ENCODE measurements at regions not wholly inside any gene's neighbourhood (a gene's known extent, or its start where the extent isn't known, plus 50 kb on each side); places are given as distances from the start of the nearest gene placed in this dataset.

- DNase-seq (ENCODE audit: extremely low spot score in 2 of 2) = no peak
- Histone ChIP-seq H3K4me1 (no peaks in the 10 kb centered on the region), H3K27ac (no peak overlapping the region), H3K4me3 (no peak overlapping the region), H3K9me3 (no peaks in the 10 kb centered on the region), H3K36me3 (no peaks in the 10 kb centered on the region), H3K27me3 (no peaks in the 10 kb centered on the region)
- TF ChIP-seq POLR2A (IDR thresholded peaks at IDR 0.05) (no peak), CTCF (IDR thresholded peaks at IDR 0.05) (no peak), POLR2AphosphoS5 (IDR thresholded peaks at IDR 0.05; ENCODE audit: insufficient read depth in 1 of 2, low read depth in 1 of 2) (no peak)
- intact Hi-C loops (cut with DNase I) = no loop called here
Measured at GRCh38 chr6:78526432-78526831, 340.9 kb upstream of the IRAK1BP1 start.

- no peaks in the 10 kb centered on the region for H3K4me1 ChIP-seq
- H3K27ac ChIP-seq = no peak overlapping the region
- DNase-seq (ENCODE audit: extremely low spot score in 2 of 2) = no peak
- H3K27me3 ChIP-seq = no peaks in the 10 kb centered on the region
- no peak overlapping the region for H3K4me3 ChIP-seq
- no peak for TF ChIP-seq POLR2AphosphoS5 (IDR thresholded peaks at IDR 0.05; ENCODE audit: insufficient read depth in 1 of 2, low read depth in 1 of 2)
- no peak for TF ChIP-seq CTCF (IDR thresholded peaks at IDR 0.05)
- TF ChIP-seq POLR2A (IDR thresholded peaks at IDR 0.05) = no peak
- intact Hi-C loops (cut with DNase I) = no loop called here
- no peaks in the 10 kb centered on the region for H3K9me3 ChIP-seq
- H3K36me3 ChIP-seq = no peaks in the 10 kb centered on the region
Measured at GRCh38 chr6:78528926-78529325, 338.4 kb upstream of the IRAK1BP1 start.

GRCh38 chr6:78530208-78530607 is 337.1 kb upstream of the IRAK1BP1 start:
- Histone ChIP-seq H3K27ac (no peak overlapping the region), H3K4me1 (no peaks in the 10 kb centered on the region), H3K27me3 (no peaks in the 10 kb centered on the region), H3K36me3 (no peaks in the 10 kb centered on the region), H3K4me3 (no peak overlapping the region), H3K9me3 (no peaks in the 10 kb centered on the region)
- TF ChIP-seq CTCF (IDR thresholded peaks at IDR 0.05) = no peak
- TF ChIP-seq POLR2A (IDR thresholded peaks at IDR 0.05) = no peak
- TF ChIP-seq POLR2AphosphoS5 (IDR thresholded peaks at IDR 0.05; ENCODE audit: insufficient read depth in 1 of 2, low read depth in 1 of 2) = no peak
- intact Hi-C loops (cut with DNase I) = no loop called here
- no peak for DNase-seq (ENCODE audit: extremely low spot score in 2 of 2)

- no peak for TF ChIP-seq POLR2A (IDR thresholded peaks at IDR 0.05)
- no peak for TF ChIP-seq CTCF (IDR thresholded peaks at IDR 0.05)
- no peak for TF ChIP-seq POLR2AphosphoS5 (IDR thresholded peaks at IDR 0.05; ENCODE audit: insufficient read depth in 1 of 2, low read depth in 1 of 2)
- Histone ChIP-seq H3K9me3 (no peaks in the 10 kb centered on the region), H3K4me3 (no peak overlapping the region), H3K27me3 (no peaks in the 10 kb centered on the region), H3K36me3 (no peaks in the 10 kb centered on the region), H3K4me1 (no peaks in the 10 kb centered on the region), H3K27ac (no peak overlapping the region)
- intact Hi-C loops (cut with DNase I) = no loop called here
- no peak for DNase-seq (ENCODE audit: extremely low spot score in 2 of 2)
Measured at GRCh38 chr6:78533426-78533825, 333.9 kb upstream of the IRAK1BP1 start.

GRCh38 chr6:78533876-78534275 is 333.5 kb upstream of the IRAK1BP1 start:
- TF ChIP-seq CTCF (IDR thresholded peaks at IDR 0.05) (no peak), POLR2A (IDR thresholded peaks at IDR 0.05) (no peak), POLR2AphosphoS5 (IDR thresholded peaks at IDR 0.05; ENCODE audit: insufficient read depth in 1 of 2, low read depth in 1 of 2) (no peak)
- intact Hi-C loops (cut with DNase I) = no loop called here
- no peaks in the 10 kb centered on the region for H3K36me3 ChIP-seq
- H3K27ac ChIP-seq = no peak overlapping the region
- DNase-seq (ENCODE audit: extremely low spot score in 2 of 2) = no peak
- H3K27me3 ChIP-seq = no peaks in the 10 kb centered on the region
- H3K4me3 ChIP-seq = no peak overlapping the region
- no peaks in the 10 kb centered on the region for H3K9me3 ChIP-seq
- H3K4me1 ChIP-seq = no peaks in the 10 kb centered on the region
